Osteoblast (primary cell): ENCODE measurements at regions not wholly inside any gene's neighbourhood (a gene's known extent, or its start where the extent isn't known, plus 50 kb on each side); places are given as distances from the start of the nearest gene placed in this dataset.
"Not testable (repeated sequence)": the region's sequence is repeated elsewhere in the genome, so short reads cannot be mapped to it uniquely, and the experiment has no call there.

Source experiments
- DNase-seq: peaks from one replicate; pipeline ENCODE4 v3.0.0; 2011; ENCODE audit warnings: low spot score, mixed read lengths; ENCODE audit not compliant: insufficient read length; ENCODE audit errors: missing footprints
- H2AFZ ChIP-seq: 2 replicates; pipeline ENCODE4 v1.6.0; 2011; ENCODE audit warnings: mild to moderate bottlenecking, low read length
- H3K27ac ChIP-seq: 2 replicates; pipeline ENCODE4 v1.5.1; 2011; ENCODE audit warnings: mild to moderate bottlenecking, low read depth, low read length, moderate library complexity
- H3K27me3 ChIP-seq: 2 replicates; pipeline ENCODE4 v1.6.0; 2012; ENCODE audit warnings: mild to moderate bottlenecking, control low read depth, inconsistent platforms, low read length, moderate library complexity; ENCODE audit not compliant: insufficient read depth
- H3K36me3 ChIP-seq: 2 replicates; pipeline ENCODE4 v1.5.1; 2011; ENCODE audit warnings: mild to moderate bottlenecking, low read length, control low read depth, moderate library complexity; ENCODE audit not compliant: insufficient read depth
- H3K4me1 ChIP-seq: 2 replicates; pipeline ENCODE4 v1.5.1; 2011; ENCODE audit warnings: mild to moderate bottlenecking, low read length, control low read depth, moderate library complexity; ENCODE audit not compliant: insufficient read depth
- H3K4me2 ChIP-seq: 2 replicates; pipeline ENCODE4 v1.6.0; 2011; ENCODE audit warnings: mild to moderate bottlenecking, low read length; ENCODE audit not compliant: insufficient read depth
- H3K4me3 ChIP-seq: fragments of 200-600 bp; sonication (generic); 3 replicates; pipeline ENCODE4 v1.5.1; 2012; ENCODE audit warnings: mild to moderate bottlenecking, low read length, inconsistent platforms; ENCODE audit not compliant: insufficient read depth
- H3K79me2 ChIP-seq: 2 replicates; pipeline ENCODE4 v1.6.0; 2012; ENCODE audit warnings: mild to moderate bottlenecking, low read length, control low read depth, inconsistent platforms; ENCODE audit not compliant: insufficient read depth
- H3K9me3 ChIP-seq: 2 replicates; pipeline ENCODE4 v1.5.1; 2011; ENCODE audit warnings: low read depth, low read length, control low read depth
- H4K20me1 ChIP-seq: 2 replicates; pipeline ENCODE4 v1.6.0; 2012; ENCODE audit warnings: mild to moderate bottlenecking, low read length, control low read depth; ENCODE audit not compliant: insufficient read depth
- TF ChIP-seq, protein P1 (sequence below): IDR thresholded peaks from 2 replicates; pipeline ENCODE4 v1.5.1; 2011; ENCODE audit warnings: mild to moderate bottlenecking, low read depth, low read length, moderate library complexity; ENCODE audit errors: extremely low read depth

DNA sequence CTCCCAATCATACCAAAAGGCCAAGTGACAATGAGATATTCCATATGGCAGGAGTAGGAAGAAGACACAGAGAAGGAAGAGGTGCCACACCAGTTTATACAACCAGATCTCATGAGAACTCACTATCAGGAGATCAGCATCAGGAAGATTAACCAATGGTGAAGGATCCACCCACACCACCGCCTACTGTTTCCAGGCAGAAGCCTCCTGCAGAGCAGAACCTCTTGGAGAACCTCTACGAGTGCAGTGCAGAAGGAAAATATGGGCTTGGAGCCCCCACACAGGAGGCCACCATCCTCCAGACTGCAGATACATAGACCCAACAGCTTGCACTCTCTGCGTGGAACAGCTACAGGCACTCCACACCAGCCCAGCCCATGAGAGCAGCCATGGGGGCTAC lies 264.4 kb downstream of the POTED start:
- H2AFZ ChIP-seq, H3K27ac ChIP-seq, DNase-seq: not testable (repeated sequence)

DNA sequence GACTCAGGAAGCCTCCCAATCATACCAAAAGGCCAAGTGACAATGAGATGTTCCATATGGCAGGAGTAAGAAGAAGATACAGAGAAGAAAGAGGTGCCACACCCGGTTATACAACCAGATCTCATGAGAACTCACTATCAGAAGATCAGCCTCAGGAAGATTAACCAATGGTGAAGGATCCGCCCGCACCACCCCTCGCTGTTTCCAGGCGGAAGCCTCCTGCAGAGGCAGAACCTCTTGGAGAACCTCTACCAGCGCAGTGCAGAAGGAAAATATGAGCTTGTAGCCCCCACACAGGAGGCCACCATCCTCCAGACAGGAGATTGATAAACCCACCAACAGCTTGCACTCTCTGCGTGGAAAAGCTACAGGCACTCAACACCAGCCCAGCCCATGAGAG lies 245.1 kb downstream of the POTED start:
- H3K27ac ChIP-seq = no peak overlapping the region
- H3K36me3 ChIP-seq = no peaks in the 10 kb centered on the region
- no peaks in the 10 kb centered on the region for H3K9me3 ChIP-seq
- no peaks in the 10 kb centered on the region for H4K20me1 ChIP-seq
- TF ChIP-seq, protein P1, sequence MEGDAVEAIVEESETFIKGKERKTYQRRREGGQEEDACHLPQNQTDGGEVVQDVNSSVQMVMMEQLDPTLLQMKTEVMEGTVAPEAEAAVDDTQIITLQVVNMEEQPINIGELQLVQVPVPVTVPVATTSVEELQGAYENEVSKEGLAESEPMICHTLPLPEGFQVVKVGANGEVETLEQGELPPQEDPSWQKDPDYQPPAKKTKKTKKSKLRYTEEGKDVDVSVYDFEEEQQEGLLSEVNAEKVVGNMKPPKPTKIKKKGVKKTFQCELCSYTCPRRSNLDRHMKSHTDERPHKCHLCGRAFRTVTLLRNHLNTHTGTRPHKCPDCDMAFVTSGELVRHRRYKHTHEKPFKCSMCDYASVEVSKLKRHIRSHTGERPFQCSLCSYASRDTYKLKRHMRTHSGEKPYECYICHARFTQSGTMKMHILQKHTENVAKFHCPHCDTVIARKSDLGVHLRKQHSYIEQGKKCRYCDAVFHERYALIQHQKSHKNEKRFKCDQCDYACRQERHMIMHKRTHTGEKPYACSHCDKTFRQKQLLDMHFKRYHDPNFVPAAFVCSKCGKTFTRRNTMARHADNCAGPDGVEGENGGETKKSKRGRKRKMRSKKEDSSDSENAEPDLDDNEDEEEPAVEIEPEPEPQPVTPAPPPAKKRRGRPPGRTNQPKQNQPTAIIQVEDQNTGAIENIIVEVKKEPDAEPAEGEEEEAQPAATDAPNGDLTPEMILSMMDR = no peak
- no peak overlapping the region for H2AFZ ChIP-seq
- H3K4me2 ChIP-seq = no peak overlapping the region
- no peaks in the 10 kb centered on the region for H3K79me2 ChIP-seq
- H3K4me3 ChIP-seq = no peak overlapping the region
- no peak for DNase-seq
- no peaks in the 10 kb centered on the region for H3K4me1 ChIP-seq
- H3K27me3 ChIP-seq = no peaks in the 10 kb centered on the region

More for the DNA sequence above, 264.4 kb downstream of the POTED start:
- not testable (repeated sequence) for H4K20me1 ChIP-seq, H3K27me3 ChIP-seq, H3K4me1 ChIP-seq, H3K79me2 ChIP-seq, H3K36me3 ChIP-seq, H3K4me3 ChIP-seq, H3K9me3 ChIP-seq, H3K4me2 ChIP-seq

DNA sequence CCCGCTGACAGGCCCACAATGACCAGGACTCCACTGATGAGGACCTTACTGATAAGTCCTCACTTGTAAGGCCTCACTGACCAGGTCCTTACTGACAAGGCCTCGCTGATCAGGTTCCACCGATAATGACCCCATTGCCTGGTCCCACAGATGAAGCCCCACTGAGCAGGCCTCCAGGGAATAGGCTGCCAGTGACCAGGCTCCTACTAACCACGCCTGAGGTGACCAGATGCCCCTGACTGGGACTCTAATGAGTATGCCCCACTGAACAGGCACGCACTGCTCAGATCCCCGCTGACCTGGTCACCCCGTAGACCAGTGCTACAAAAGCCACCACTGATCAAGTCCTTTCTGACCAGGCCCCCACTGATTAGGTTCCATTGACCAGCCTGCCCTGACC lies 241.2 kb downstream of the POTED start:
- not testable (repeated sequence) for H3K9me3 ChIP-seq, H3K4me2 ChIP-seq, H3K27me3 ChIP-seq, H2AFZ ChIP-seq, H3K4me1 ChIP-seq, H3K4me3 ChIP-seq, H3K27ac ChIP-seq, H3K79me2 ChIP-seq, H3K36me3 ChIP-seq, DNase-seq, H4K20me1 ChIP-seq

DNA sequence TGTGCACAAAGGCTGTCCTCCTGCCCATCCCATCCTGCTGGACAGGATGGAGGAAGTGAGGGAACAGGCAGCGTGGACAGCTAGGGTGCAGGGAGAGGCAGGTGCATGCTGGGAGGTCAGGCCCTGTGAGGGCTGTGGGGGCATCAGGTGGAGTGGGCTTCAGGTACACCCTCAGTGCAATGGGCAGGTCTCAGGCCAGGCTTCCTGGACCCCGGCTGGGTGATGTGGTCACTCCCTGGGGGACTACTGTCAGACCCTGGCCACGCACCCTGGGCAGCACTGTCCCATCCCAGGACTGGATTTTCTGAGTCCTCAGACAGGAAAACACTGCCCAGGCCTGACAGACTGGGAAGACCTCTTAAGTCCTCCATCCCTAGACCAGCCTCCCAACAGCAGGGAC lies 239.9 kb downstream of the POTED start:
- not testable (repeated sequence) for H4K20me1 ChIP-seq, DNase-seq, H3K4me3 ChIP-seq, H3K27ac ChIP-seq, H3K9me3 ChIP-seq, H2AFZ ChIP-seq, H3K79me2 ChIP-seq, H3K36me3 ChIP-seq, H3K27me3 ChIP-seq, H3K4me1 ChIP-seq, H3K4me2 ChIP-seq

DNA sequence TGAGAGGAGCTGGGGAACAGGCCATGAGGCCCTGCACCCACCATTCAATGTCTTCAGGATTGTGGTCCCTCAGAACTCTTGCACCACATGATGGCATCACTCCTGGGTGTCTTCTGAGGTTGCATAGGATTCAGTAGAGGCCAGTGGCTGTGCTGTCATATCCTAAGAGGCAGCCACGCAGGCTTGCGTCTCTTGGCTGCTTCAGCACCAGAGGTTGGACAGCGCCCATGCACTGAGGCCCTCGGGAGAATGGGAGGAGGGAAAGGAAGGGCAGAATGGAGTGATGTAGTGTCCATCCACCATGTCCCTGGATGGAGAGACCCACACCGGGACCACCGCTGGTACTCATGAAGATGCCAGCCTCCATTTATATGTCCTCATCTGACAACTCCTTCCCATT lies 237.1 kb downstream of the POTED start:
- not testable (repeated sequence) for H3K27ac ChIP-seq, H3K9me3 ChIP-seq, H3K79me2 ChIP-seq, DNase-seq, H3K36me3 ChIP-seq, H3K4me1 ChIP-seq, H4K20me1 ChIP-seq, H3K27me3 ChIP-seq, H2AFZ ChIP-seq, H3K4me3 ChIP-seq, H3K4me2 ChIP-seq

DNA sequence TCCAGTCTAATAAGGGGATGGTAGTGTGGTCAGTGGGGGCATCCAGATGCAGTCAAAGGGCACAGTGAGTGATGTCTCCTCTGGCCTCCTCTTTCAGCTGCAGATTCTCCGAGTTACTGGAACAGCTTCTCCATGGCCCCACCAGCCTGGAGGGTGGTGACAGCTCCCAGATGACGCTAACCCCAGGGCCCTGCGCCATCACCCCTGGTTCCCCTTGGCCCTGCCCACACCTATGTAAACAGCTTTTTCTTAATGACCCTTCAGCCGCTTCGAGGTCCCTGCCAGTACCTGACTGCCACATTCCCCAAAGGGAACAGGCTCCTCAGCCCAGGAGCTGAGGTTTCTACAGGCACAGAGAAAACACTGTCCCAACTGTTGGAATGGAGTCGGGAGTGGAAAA lies 235.0 kb downstream of the POTED start:
- H3K27ac ChIP-seq, H2AFZ ChIP-seq, H3K9me3 ChIP-seq, H4K20me1 ChIP-seq, H3K27me3 ChIP-seq, H3K36me3 ChIP-seq, DNase-seq, H3K79me2 ChIP-seq, H3K4me3 ChIP-seq, H3K4me1 ChIP-seq, H3K4me2 ChIP-seq: not testable (repeated sequence)

DNA sequence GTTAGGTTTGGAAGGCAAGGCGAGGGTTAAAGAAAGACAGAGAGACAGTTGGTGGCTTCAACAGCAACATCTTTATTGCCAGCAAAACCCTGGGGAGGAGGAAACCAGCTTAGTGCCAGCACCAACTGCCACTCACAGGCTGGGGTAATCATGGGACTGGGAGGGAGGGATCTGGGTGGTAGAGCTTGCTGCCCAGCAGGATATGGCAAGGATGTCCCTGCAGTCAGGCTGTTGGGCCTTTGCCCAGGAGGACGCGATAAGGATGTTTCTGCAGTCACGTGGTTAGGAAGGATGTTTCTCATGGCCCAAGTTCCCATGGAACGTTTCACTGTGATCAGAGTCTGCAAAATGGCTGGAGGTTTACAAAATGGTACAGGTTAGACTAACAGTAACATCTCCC lies 233.5 kb downstream of the POTED start:
- not testable (repeated sequence) for DNase-seq, H3K4me2 ChIP-seq, H3K4me1 ChIP-seq, H3K4me3 ChIP-seq, H3K27ac ChIP-seq, H3K27me3 ChIP-seq, H3K79me2 ChIP-seq, H2AFZ ChIP-seq, H3K36me3 ChIP-seq, H3K9me3 ChIP-seq, H4K20me1 ChIP-seq

DNA sequence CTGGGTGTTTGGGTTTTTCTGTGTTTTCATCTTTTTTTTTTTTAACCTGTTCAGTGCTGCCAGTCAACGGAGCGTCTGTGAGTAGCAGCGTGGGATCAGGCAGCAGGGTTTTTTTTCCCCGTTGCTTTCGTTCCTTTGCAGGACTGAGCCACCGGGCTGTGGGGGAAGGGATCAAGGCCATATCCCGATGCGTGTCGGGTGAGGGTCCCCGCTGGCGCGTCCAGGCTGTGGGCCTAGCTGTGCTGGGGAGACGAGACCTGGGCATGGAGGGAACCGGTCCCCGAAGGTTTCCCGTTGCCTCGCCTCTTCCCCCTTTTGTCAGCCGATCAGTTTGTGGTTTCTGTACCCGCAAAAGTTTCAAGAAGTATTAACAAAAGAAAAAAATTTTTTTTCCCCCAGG lies 218.1 kb downstream of the POTED start:
- not testable (repeated sequence) for H3K9me3 ChIP-seq, H3K36me3 ChIP-seq, H3K4me3 ChIP-seq, H3K79me2 ChIP-seq, H3K4me2 ChIP-seq, DNase-seq, H2AFZ ChIP-seq, H4K20me1 ChIP-seq, H3K27me3 ChIP-seq, H3K27ac ChIP-seq, H3K4me1 ChIP-seq
